GM12892 (cell line): ENCODE measurements at regions not wholly inside any gene's neighbourhood (a gene's known extent, or its start where the extent isn't known, plus 50 kb on each side); places are given as distances from the start of the nearest gene placed in this dataset.

Experiments used
- POLR2A ChIP-seq: IDR thresholded peaks from 2 replicates; pipeline ENCODE4 v1.6.1; 2011; ENCODE audit warnings: low read depth, low read length, control low read depth
- POLR2AphosphoS5 ChIP-seq: IDR thresholded peaks from 2 replicates; pipeline ENCODE4 v1.6.1; 2011; ENCODE audit warnings: low read depth, low read length, control low read depth
- TAF1 ChIP-seq: IDR thresholded peaks from 2 replicates; pipeline ENCODE4 v1.6.1; 2011; ENCODE audit warnings: low read depth, mild to moderate bottlenecking, control low read depth, low read length, borderline replicate concordance

DNA sequence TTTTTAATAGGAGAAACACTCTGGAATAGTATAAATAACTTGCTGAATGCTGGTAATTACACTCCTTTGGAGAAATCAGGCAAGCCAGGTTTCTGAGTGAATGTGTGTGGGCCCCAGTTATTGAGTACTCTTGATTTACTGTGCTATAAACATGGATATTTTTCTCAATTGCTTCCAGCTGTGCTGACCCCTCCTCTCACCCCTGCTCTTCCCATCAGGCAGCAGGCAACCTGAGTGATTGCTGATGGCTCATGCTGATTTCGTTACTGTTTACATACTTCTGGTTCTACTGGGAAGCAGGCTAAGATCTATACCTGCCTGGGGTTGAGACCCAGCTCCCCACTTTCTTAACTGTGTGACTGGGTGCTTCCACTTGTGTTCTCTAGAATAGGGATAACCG lies 68.5 kb downstream of the DHCR7 start:
- no peak for TF ChIP-seq POLR2A
- no peak for TF ChIP-seq POLR2AphosphoS5
- TF ChIP-seq TAF1, result no peak
